H1 (cell line): ENCODE measurements at regions not wholly inside any gene's neighbourhood (a gene's known extent, or its start where the extent isn't known, plus 50 kb on each side); places are given as distances from the start of the nearest gene placed in this dataset.

Source experiments
- CTCF ChIA-PET: fragments of 300-600 bp; sonication (Branson Sonifier 250); formaldehyde crosslinking; loops from one replicate; lab custom pipeline; 2021; ENCODE audit not compliant: partially characterized antibody; lab: Charles Lee
- POLR2A ChIA-PET: fragments of 300-600 bp; sonication (Branson Sonifier 250); formaldehyde crosslinking; loops from one replicate; lab custom pipeline; 2021; ENCODE audit warnings: inconsistent platforms; ENCODE audit not compliant: partially characterized antibody; lab: Charles Lee
- DNase-seq, 2 experiments: peaks; one replicate each; pipeline versions ENCODE4 v3.0.0 to v3.0.0-alpha.2; 2010 to 2022; ENCODE audit warnings: low spot score in 2 of 2, low read depth in 1 of 2, mixed read lengths in 1 of 2
- FAIRE-seq: peaks from 2 replicates; lab custom pipeline; 2011; peaks lifted over from hg19 to GRCh38; lab: Jason Lieb, UNC
- H2AFZ ChIP-seq: 2 replicates; pipeline ENCODE4 v1.8.1; 2012; ENCODE audit warnings: low read length, inconsistent platforms
- H2AK5ac ChIP-seq: 2 replicates; pipeline ENCODE4 v1.6.1; 2013; ENCODE audit warnings: low read depth, low read length
- H2BK120ac ChIP-seq: replicated peaks from 2 replicates; pipeline ENCODE3; 2013; ENCODE audit warnings: low read depth, low read length, inconsistent platforms
- H2BK12ac ChIP-seq: 2 replicates; pipeline ENCODE4 v1.6.1; 2013; ENCODE audit warnings: low read depth, low read length
- H2BK15ac ChIP-seq: 2 replicates; pipeline ENCODE4 v1.6.1; 2013; ENCODE audit warnings: low read length
- H2BK20ac ChIP-seq: 2 replicates; pipeline ENCODE4 v1.6.1; 2013; ENCODE audit warnings: low read length
- H2BK5ac ChIP-seq: 2 replicates; pipeline ENCODE4 v1.6.1; 2013; ENCODE audit warnings: low read depth, low read length
- H3K14ac ChIP-seq: 2 replicates; pipeline ENCODE4 v1.6.1; 2013; ENCODE audit warnings: inconsistent platforms; ENCODE audit not compliant: insufficient read length
- H3K18ac ChIP-seq: 2 replicates; pipeline ENCODE4 v1.6.1; 2013; ENCODE audit warnings: low read length; ENCODE audit errors: extremely low read depth
- H3K23ac ChIP-seq: 2 replicates; pipeline ENCODE4 v1.6.1; 2013; ENCODE audit warnings: inconsistent platforms; ENCODE audit not compliant: insufficient read length
- H3K23me2 ChIP-seq: 2 replicates; pipeline ENCODE4 v1.6.1; 2013; ENCODE audit warnings: low read depth, low read length
- H3K27ac ChIP-seq: 2 replicates; pipeline ENCODE4 v1.6.1; 2011; ENCODE audit warnings: low read depth, low read length, inconsistent platforms
- H3K27me3 ChIP-seq, 4 experiments: replicated peaks in 1 of 4; 1 replicate in 1 of 4; 2 replicates in 3 of 4; pipeline versions ENCODE4 v1.6.1 to v1.8.1; 2011 to 2013; ENCODE audit warnings: low read length in 3 of 4, mild to moderate bottlenecking in 3 of 4, inconsistent platforms in 2 of 4, mixed read lengths in 2 of 4, moderate library complexity in 1 of 4; ENCODE audit not compliant: control insufficient read depth in 3 of 4, insufficient read depth in 3 of 4; ENCODE audit errors: extremely low read depth in 1 of 4
- H3K36me3 ChIP-seq, 4 experiments: 2 replicates each; pipeline versions ENCODE4 v1.6.1 to v1.8.1; 2011 to 2013; ENCODE audit warnings: mild to moderate bottlenecking in 4 of 4, low read length in 3 of 4, moderate library complexity in 2 of 4, control low read depth in 1 of 4, inconsistent platforms in 1 of 4; ENCODE audit not compliant: insufficient read depth in 4 of 4, control insufficient read depth in 2 of 4
- H3K4ac ChIP-seq: replicated peaks from 2 replicates; pipeline ENCODE3; 2013; ENCODE audit warnings: low read length, low read depth, mixed read lengths, inconsistent platforms; ENCODE audit not compliant: insufficient read length
- H3K4me1 ChIP-seq, 4 experiments: replicated peaks in 1 of 4; 1 replicate in 1 of 4; 2 replicates in 3 of 4; pipeline versions ENCODE4 v1.6.1 to v1.8.1; 2011 to 2013; ENCODE audit warnings: low read length in 3 of 4, inconsistent platforms in 2 of 4, mixed read lengths in 1 of 4; ENCODE audit not compliant: insufficient read depth in 4 of 4, control insufficient read depth in 3 of 4
- H3K4me2 ChIP-seq, 2 experiments: 2 replicates each; pipeline versions ENCODE4 v1.6.1 to v1.8.1; 2011 to 2013; ENCODE audit warnings: low read depth in 2 of 2, low read length in 2 of 2, control low read depth in 1 of 2, inconsistent platforms in 1 of 2, mild to moderate bottlenecking in 1 of 2; ENCODE audit not compliant: insufficient read depth in 1 of 2
- H3K4me3 ChIP-seq, 4 experiments: fragments of 200-600, 300-600 bp in 1 of 4; sonication (generic), shearing (Covaris generic), sonication (Bioruptor Twin) in 1 of 4; 2 replicates each; pipeline versions ENCODE4 v1.5.1 to v1.8.1; 2011 to 2016; ENCODE audit warnings: low read length in 4 of 4, low read depth in 3 of 4, control low read depth in 2 of 4, inconsistent platforms in 2 of 4, mild to moderate bottlenecking in 2 of 4, mixed read lengths in 1 of 4, moderate library complexity in 1 of 4; ENCODE audit not compliant: insufficient read depth in 2 of 4; ENCODE audit errors: extremely low read depth in 1 of 4
- H3K56ac ChIP-seq: replicated peaks from 2 replicates; pipeline ENCODE3; 2013; ENCODE audit warnings: low read depth, mild to moderate bottlenecking, mixed read lengths, low read length, inconsistent platforms; ENCODE audit not compliant: insufficient read length
- H3K79me1 ChIP-seq: 2 replicates; pipeline ENCODE4 v1.6.1; 2013; ENCODE audit warnings: low read depth, low read length, control low read depth
- H3K79me2 ChIP-seq, 2 experiments: 2 replicates each; pipeline versions ENCODE4 v1.6.1 to v1.8.1; 2012 to 2013; ENCODE audit warnings: low read length in 2 of 2, mild to moderate bottlenecking in 2 of 2, inconsistent platforms in 1 of 2; ENCODE audit not compliant: insufficient read depth in 2 of 2, control insufficient read depth in 1 of 2
- H3K9ac ChIP-seq, 4 experiments: replicated peaks in 1 of 4; 1 replicate in 1 of 4; 2 replicates in 3 of 4; pipeline versions ENCODE4 v1.6.1 to v1.8.1; 2011 to 2013; ENCODE audit warnings: low read depth in 3 of 4, low read length in 3 of 4, control low read depth in 2 of 4, mild to moderate bottlenecking in 2 of 4, moderate library complexity in 2 of 4, inconsistent platforms in 1 of 4; ENCODE audit errors: extremely low read depth in 1 of 4
- H3K9me3 ChIP-seq, 2 experiments: 2 replicates each; pipeline versions ENCODE4 v1.6.1 to v1.8.1; 2012 to 2013; ENCODE audit warnings: mild to moderate bottlenecking in 2 of 2, moderate library complexity in 2 of 2, control low read depth in 1 of 2, inconsistent platforms in 1 of 2, low read depth in 1 of 2, low read length in 1 of 2, mixed read lengths in 1 of 2; ENCODE audit not compliant: insufficient read depth in 2 of 2
- H4K20me1 ChIP-seq, 2 experiments: replicated peaks in 1 of 2; 2 replicates each; pipeline versions ENCODE3 to v1.8.1; 2011 to 2013; ENCODE audit warnings: inconsistent platforms in 2 of 2, low read length in 2 of 2, mild to moderate bottlenecking in 1 of 2; ENCODE audit not compliant: insufficient read depth in 2 of 2, control insufficient read depth in 1 of 2
- H4K5ac ChIP-seq: 2 replicates; pipeline ENCODE4 v1.6.1; 2013; ENCODE audit warnings: low read length, low read depth, mixed read lengths, inconsistent platforms; ENCODE audit not compliant: insufficient read length
- H4K8ac ChIP-seq: 2 replicates; pipeline ENCODE4 v1.8.0; 2013; ENCODE audit warnings: mild to moderate bottlenecking, moderate library complexity, low read length, inconsistent platforms; ENCODE audit not compliant: insufficient read depth; ENCODE audit errors: extremely low read depth
- H4K91ac ChIP-seq: replicated peaks from 2 replicates; pipeline ENCODE3; 2013; ENCODE audit warnings: low read length, mixed read lengths, inconsistent platforms; ENCODE audit not compliant: insufficient read length
- BACH1 ChIP-seq: IDR thresholded peaks from 2 replicates; pipeline ENCODE4 v1.6.1; 2012; ENCODE audit warnings: low read length, improper control_type of control experiment
- BCL11A ChIP-seq, 2 experiments: IDR thresholded peaks; one replicate each; pipeline ENCODE4 v1.6.1; 2011; ENCODE audit warnings: low read depth in 2 of 2, low read length in 2 of 2, mild to moderate bottlenecking in 2 of 2
- EGR1 ChIP-seq: IDR thresholded peaks from 2 replicates; pipeline ENCODE4 v1.6.1; 2011; ENCODE audit warnings: low read depth, low read length, borderline replicate concordance
- GABPA ChIP-seq: IDR thresholded peaks from 2 replicates; pipeline ENCODE4 v1.6.1; 2011; ENCODE audit warnings: mild to moderate bottlenecking, low read length, moderate library complexity, borderline replicate concordance; ENCODE audit not compliant: insufficient read depth
- KDM1A ChIP-seq: fragments of 200-600, 300-600 bp; sonication (generic); IDR thresholded peaks from 2 replicates; pipeline ENCODE4 v1.7.1; 2016; ENCODE audit warnings: mild to moderate bottlenecking, low read length, borderline replicate concordance
- KDM4A ChIP-seq: IDR thresholded peaks from one replicate; pipeline ENCODE4 v1.7.1; 2012; ENCODE audit warnings: low read depth, mild to moderate bottlenecking, moderate library complexity, low read length, inconsistent platforms; ENCODE audit not compliant: severe bottlenecking
- PHF8 ChIP-seq: fragments of 200-600 bp; sonication (generic); conservative IDR thresholded peaks from 2 replicates; pipeline ENCODE4 v1.7.1; 2012; ENCODE audit warnings: low read depth, mild to moderate bottlenecking, inconsistent platforms, low read length, moderate library complexity
- RBBP5 ChIP-seq: IDR thresholded peaks from 2 replicates; pipeline ENCODE4 v1.7.1; 2012; ENCODE audit warnings: low read depth, mild to moderate bottlenecking, inconsistent platforms, low read length, moderate library complexity, borderline replicate concordance
- SIRT6 ChIP-seq: IDR thresholded peaks from one replicate; pipeline ENCODE4 v1.7.1; 2012; ENCODE audit warnings: low read length, inconsistent platforms
- SRF ChIP-seq: IDR thresholded peaks from 2 replicates; pipeline ENCODE4 v1.6.1; 2011; ENCODE audit warnings: mild to moderate bottlenecking, low read depth, low read length, moderate library complexity
- TAF1 ChIP-seq: IDR thresholded peaks from 2 replicates; pipeline ENCODE4 v1.6.1; 2011; ENCODE audit warnings: mild to moderate bottlenecking, low read depth, low read length
- TAF7 ChIP-seq: optimal IDR thresholded peaks from 2 replicates; pipeline ENCODE3; 2011; ENCODE audit warnings: low read depth, mild to moderate bottlenecking, inconsistent platforms, low read length, moderate library complexity, borderline replicate concordance
- TBP ChIP-seq: IDR thresholded peaks from 2 replicates; pipeline ENCODE4 v1.6.1; 2011; ENCODE audit warnings: low read depth, low read length, improper control_type of control experiment
- YY1 ChIP-seq: IDR thresholded peaks from 2 replicates; pipeline ENCODE4 v1.6.1; 2011; ENCODE audit warnings: low read depth, mild to moderate bottlenecking, low read length
- WGBS, 2 experiments: shearing (Covaris generic) in 1 of 2; methylation state at CpG; one replicate each; pipeline versions ENCODE4 v1.1.6 to v1.1.7; 2013 to 2015; ENCODE audit warnings: low lambda C conversion rate in 2 of 2, mixed read lengths in 2 of 2, inconsistent platforms in 1 of 2, low coverage in 1 of 2, missing lambda C conversion rate in 1 of 2; ENCODE audit not compliant: insufficient replicate concordance in 2 of 2, insufficient coverage in 1 of 2, insufficient read length in 1 of 2; ENCODE audit errors: extremely low coverage in 1 of 2, missing lambda C conversion rate in 1 of 2; 5-methylcytosine and 5-hydroxymethylcytosine counted together

GRCh38 chr13:50387051-50387581 lies 371.9 kb downstream of the KCNRG start:
- Histone ChIP-seq H3K36me3 (no peaks in the 10 kb centered on the region), H2BK20ac (no peak overlapping the region), H3K23ac (no peak overlapping the region), H3K9me3 (peaks cover 2% of the 10 kb centered on the region in 2 experiments; a peak in 2 of 4 replicates), H3K14ac (no peak overlapping the region), H4K20me1 (no peaks in the 10 kb centered on the region), H3K27ac (no peak overlapping the region), H4K91ac (no peak overlapping the region), H3K18ac (no peak overlapping the region; the same call in 1 of the 2 replicates), H3K4ac (no peak overlapping the region), H2AFZ (peak overlapping the region; percentile 22; the same call in 1 of the 2 replicates), H2AK5ac (no peak overlapping the region), H3K27me3 (no peaks in the 10 kb centered on the region), H4K5ac (no peak overlapping the region), H3K4me1 (peaks cover 3 to 14% (median 11%) of the 10 kb centered on the region in 4 experiments; a peak in 5 of 7 replicates), H2BK5ac (peak overlapping the region; percentile 50; the same call in 1 of the 2 replicates), H3K4me2 (peak overlapping the region in 1 of 2 experiments; percentile 23; a peak in 2 of 4 replicates), H3K4me3 (no peak overlapping the region), H4K8ac (no peak overlapping the region), H3K23me2 (no peaks in the 10 kb centered on the region; the same call in 1 of the 2 replicates), H3K56ac (no peak overlapping the region), H2BK15ac (peak overlapping the region; percentile 66; the same call in 1 of the 2 replicates), H2BK12ac (peak overlapping the region; percentile 46; the same call in 1 of the 2 replicates), H3K79me2 (no peaks in the 10 kb centered on the region), H3K9ac (no peak overlapping the region), H3K79me1 (no peaks in the 10 kb centered on the region), H2BK120ac (no peak overlapping the region)
- ChIA-PET POLR2A (interaction anchor here (1.1 to 1.8 kb wide), 2 partner anchors 15 to 523 kb away, joined by 3 to 4 read pairs; no protein-coding TSS in a partner anchor), CTCF (interaction anchor here (0.6 to 4.0 kb wide), 14 partner anchors 10 to 524 kb away, joined by 3 to 31 read pairs (median 3); no protein-coding TSS in a partner anchor)
- FAIRE-seq = no peak
- 80% methylated on average over 6 of the region's 6 CpGs; no CpG with 5 or more reads in 1 of the 2 experiments for WGBS, 2 experiments
- peak in 1 of 2 experiments; percentile 54 for DNase-seq
- no peak for TF ChIP-seq TAF7
- no peak for TF ChIP-seq GABPA
- TF ChIP-seq BACH1 = no peak
- TF ChIP-seq TAF1 = no peak
- TF ChIP-seq KDM4A = no peak
- TF ChIP-seq KDM1A = no peak
- TF ChIP-seq TBP = no peak
- no peak for TF ChIP-seq PHF8
- TF ChIP-seq YY1 = no peak
- no peak for TF ChIP-seq EGR1
- TF ChIP-seq BCL11A (IDR thresholded peaks at IDR 0.05; ENCODE audit: low read depth in 2 of 2, low read length in 2 of 2) = no peak
- no peak for TF ChIP-seq SRF
- TF ChIP-seq RBBP5 = no peak
- no peak for TF ChIP-seq SIRT6
